ENCODE measurements at regions not wholly inside any gene's neighbourhood (a gene's known extent, or its start where the extent isn't known, plus 50 kb on each side); places are given as distances from the start of the nearest gene placed in this dataset.
"Not testable (repeated sequence)": the region's sequence is repeated elsewhere in the genome, so short reads cannot be mapped to it uniquely, and the experiment has no call there.

DNA sequence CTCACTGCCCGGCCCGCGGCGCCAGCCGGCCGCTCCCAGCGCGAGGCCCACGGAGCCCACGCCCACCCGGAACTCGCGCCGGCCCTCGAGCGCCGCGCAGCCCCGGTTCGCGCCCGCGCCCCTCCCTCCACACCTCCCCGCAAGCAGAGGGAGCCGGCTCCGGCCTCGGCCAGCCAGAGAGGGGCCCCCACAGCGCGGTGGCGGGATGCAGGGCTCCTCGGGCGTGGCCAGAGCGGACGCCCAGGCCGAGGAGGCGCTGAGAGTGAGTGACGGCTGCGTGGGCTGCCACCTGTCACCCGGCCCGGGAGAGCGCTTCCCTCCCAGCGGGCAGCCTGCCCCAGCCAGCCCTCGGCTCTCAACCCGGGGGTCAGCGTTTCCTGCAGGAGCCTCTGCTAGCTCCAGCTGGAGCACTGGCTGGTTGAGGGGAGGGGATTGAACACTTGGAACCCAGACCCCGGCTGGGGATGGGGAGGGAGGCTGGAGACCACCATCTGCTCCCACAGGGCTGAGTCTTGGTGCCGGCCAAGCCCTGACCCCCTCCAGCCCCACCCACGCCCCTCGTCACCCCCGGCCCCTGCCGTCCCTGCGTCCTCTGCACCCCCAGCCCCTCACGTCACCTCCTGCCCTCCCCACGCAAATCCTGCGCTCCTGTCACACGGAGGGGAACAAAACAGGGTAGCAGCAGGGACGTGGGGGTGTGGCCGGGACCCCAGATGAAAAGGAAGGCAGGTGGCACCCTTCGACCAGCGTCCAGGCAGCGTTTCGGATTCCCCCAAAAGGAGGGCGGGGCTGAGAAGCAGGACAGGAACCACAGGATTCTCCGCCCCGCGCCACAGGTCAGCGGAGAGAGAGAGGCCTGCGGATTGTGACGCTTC is 157.0 kb downstream of the BRD1 start:
- no peak for TF ChIP-seq ISL1 (CRISPR knock-in tag; IDR thresholded peaks at IDR 0.05)
- TF ChIP-seq ZFP3 (CRISPR knock-in tag; IDR thresholded peaks at IDR 0.05) = no peak
- TF ChIP-seq, protein P1, sequence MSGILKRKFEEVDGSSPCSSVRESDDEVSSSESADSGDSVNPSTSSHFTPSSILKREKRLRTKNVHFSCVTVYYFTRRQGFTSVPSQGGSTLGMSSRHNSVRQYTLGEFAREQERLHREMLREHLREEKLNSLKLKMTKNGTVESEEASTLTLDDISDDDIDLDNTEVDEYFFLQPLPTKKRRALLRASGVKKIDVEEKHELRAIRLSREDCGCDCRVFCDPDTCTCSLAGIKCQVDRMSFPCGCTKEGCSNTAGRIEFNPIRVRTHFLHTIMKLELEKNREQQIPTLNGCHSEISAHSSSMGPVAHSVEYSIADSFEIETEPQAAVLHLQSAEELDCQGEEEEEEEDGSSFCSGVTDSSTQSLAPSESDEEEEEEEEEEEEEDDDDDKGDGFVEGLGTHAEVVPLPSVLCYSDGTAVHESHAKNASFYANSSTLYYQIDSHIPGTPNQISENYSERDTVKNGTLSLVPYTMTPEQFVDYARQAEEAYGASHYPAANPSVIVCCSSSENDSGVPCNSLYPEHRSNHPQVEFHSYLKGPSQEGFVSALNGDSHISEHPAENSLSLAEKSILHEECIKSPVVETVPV (CRISPR knock-in tag; IDR thresholded peaks at IDR 0.05) = no peak
- TF ChIP-seq, protein P2, sequence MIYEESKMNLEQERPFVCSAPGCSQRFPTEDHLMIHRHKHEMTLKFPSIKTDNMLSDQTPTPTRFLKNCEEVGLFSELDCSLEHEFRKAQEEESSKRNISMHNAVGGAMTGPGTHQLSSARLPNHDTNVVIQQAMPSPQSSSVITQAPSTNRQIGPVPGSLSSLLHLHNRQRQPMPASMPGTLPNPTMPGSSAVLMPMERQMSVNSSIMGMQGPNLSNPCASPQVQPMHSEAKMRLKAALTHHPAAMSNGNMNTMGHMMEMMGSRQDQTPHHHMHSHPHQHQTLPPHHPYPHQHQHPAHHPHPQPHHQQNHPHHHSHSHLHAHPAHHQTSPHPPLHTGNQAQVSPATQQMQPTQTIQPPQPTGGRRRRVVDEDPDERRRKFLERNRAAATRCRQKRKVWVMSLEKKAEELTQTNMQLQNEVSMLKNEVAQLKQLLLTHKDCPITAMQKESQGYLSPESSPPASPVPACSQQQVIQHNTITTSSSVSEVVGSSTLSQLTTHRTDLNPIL (CRISPR knock-in tag; IDR thresholded peaks at IDR 0.05; ENCODE audit: low read depth) = no peak
- TF ChIP-seq ZNF565 (CRISPR knock-in tag; conservative IDR thresholded peaks at IDR 0.05; ENCODE audit: low read depth) = no peak
- TF ChIP-seq, protein P3, sequence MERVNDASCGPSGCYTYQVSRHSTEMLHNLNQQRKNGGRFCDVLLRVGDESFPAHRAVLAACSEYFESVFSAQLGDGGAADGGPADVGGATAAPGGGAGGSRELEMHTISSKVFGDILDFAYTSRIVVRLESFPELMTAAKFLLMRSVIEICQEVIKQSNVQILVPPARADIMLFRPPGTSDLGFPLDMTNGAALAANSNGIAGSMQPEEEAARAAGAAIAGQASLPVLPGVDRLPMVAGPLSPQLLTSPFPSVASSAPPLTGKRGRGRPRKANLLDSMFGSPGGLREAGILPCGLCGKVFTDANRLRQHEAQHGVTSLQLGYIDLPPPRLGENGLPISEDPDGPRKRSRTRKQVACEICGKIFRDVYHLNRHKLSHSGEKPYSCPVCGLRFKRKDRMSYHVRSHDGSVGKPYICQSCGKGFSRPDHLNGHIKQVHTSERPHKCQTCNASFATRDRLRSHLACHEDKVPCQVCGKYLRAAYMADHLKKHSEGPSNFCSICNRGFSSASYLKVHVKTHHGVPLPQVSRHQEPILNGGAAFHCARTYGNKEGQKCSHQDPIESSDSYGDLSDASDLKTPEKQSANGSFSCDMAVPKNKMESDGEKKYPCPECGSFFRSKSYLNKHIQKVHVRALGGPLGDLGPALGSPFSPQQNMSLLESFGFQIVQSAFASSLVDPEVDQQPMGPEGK (CRISPR knock-in tag; IDR thresholded peaks at IDR 0.05; ENCODE audit: borderline replicate concordance) = no peak
- no peak for ATAC-seq

DNA sequence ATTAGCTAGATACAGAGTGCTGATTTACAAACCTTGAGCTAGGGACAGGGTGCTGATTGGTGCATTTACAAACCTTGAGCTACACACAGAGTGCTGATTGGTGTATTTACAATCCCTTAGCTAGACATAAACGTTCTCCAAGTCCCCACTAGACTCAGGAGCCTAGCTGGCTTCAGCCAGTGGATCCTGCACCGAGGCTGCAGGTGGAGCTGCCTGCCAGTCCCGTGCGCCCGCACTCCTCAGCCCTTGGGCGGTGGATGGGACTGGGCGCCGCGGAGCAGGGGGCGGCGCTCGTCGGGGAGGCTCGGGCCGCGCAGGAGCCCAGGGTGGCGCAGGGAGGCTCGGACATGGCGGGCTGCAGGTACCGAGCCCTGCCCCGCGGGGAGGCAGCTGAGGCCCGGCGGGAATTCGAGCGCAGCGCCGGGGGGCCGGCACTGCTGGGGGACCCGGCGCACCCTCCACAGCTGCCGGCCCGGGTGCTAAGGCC is 157.7 kb downstream of the BRD1 start:
- not testable (repeated sequence) for ATAC-seq

DNA sequence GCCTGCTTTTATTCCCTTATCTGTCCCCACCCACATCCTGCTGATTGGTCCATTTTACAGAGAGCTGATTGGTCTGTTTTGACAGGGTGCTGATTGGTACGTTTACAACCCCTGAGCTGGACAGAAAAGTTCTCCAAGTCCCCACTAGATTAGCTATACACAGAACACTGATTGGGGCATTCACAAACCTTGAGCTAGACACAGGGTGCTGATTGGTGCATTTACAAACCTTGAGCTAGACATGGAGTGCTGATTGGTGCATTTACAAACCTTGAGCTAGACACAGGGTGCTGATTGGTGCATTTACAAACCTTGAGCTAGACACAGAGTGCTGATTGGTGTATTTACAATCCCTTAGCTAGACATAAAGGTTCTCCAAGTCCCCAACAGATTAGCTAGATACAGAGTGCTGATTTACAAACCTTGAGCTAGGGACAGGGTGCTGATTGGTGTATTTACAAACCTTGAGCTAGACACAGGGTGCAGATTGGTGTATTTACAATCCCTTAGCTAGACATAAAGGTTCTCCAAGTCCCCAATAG is 158.2 kb downstream of the BRD1 start:
- ATAC-seq = not testable (repeated sequence)

DNA sequence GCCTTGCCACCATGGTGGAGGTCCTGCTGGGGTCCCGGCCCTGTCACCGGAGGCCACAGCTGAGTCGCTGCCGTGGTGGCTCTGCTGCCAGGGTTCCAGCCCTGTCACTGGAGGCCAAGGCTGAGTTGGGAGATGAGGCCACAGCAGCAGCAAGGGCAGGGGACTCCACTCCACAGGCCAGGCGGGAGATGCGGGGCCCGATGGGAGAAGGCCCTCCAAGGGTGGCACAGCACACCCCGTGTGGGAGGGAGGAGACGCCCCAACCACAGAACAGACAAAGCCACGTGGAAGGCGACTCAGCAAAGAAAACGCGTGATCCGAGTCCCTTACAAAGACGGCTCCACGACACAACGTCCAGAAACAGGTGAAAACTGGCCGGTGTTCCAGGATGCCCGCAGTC is 159.3 kb downstream of the BRD1 start:
- ATAC-seq = no peak
- TF ChIP-seq PPARA (CRISPR knock-in tag; IDR thresholded peaks at IDR 0.05; ENCODE audit: borderline replicate concordance) (no peak), ZFP3 (CRISPR knock-in tag; IDR thresholded peaks at IDR 0.05) (no peak), RARB (CRISPR knock-in tag; IDR thresholded peaks at IDR 0.05) (no peak), ZNF8 (CRISPR knock-in tag; IDR thresholded peaks at IDR 0.05) (no peak), TCF4 (CRISPR knock-in tag; IDR thresholded peaks at IDR 0.05; ENCODE audit: borderline replicate concordance) (no peak), TOX (CRISPR knock-in tag; IDR thresholded peaks at IDR 0.05; ENCODE audit: borderline replicate concordance) (no peak), ARNTL (CRISPR knock-in tag; IDR thresholded peaks at IDR 0.05; ENCODE audit: borderline replicate concordance, low read depth) (no peak), OSR1 (CRISPR knock-in tag; IDR thresholded peaks at IDR 0.05) (no peak), GLIS3 (CRISPR knock-in tag; IDR thresholded peaks at IDR 0.05) (no peak), BACH2 (CRISPR knock-in tag; IDR thresholded peaks at IDR 0.05; ENCODE audit: borderline replicate concordance) (no peak), ISL1 (CRISPR knock-in tag; IDR thresholded peaks at IDR 0.05) (no peak)
- TF ChIP-seq, protein P4, sequence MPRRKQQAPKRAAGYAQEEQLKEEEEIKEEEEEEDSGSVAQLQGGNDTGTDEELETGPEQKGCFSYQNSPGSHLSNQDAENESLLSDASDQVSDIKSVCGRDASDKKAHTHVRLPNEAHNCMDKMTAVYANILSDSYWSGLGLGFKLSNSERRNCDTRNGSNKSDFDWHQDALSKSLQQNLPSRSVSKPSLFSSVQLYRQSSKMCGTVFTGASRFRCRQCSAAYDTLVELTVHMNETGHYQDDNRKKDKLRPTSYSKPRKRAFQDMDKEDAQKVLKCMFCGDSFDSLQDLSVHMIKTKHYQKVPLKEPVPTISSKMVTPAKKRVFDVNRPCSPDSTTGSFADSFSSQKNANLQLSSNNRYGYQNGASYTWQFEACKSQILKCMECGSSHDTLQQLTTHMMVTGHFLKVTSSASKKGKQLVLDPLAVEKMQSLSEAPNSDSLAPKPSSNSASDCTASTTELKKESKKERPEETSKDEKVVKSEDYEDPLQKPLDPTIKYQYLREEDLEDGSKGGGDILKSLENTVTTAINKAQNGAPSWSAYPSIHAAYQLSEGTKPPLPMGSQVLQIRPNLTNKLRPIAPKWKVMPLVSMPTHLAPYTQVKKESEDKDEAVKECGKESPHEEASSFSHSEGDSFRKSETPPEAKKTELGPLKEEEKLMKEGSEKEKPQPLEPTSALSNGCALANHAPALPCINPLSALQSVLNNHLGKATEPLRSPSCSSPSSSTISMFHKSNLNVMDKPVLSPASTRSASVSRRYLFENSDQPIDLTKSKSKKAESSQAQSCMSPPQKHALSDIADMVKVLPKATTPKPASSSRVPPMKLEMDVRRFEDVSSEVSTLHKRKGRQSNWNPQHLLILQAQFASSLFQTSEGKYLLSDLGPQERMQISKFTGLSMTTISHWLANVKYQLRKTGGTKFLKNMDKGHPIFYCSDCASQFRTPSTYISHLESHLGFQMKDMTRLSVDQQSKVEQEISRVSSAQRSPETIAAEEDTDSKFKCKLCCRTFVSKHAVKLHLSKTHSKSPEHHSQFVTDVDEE (CRISPR knock-in tag; IDR thresholded peaks at IDR 0.05) = no peak
- TF ChIP-seq, protein P3 (CRISPR knock-in tag; IDR thresholded peaks at IDR 0.05; ENCODE audit: borderline replicate concordance) = no peak

Measured in SK-N-SH treated with all-trans-retinoic acid at 6 μM for 48 hours (cell line).